Stimulated activated CD4-positive, alpha-beta T cell treated with anti-CD3 and anti-CD28 coated beads, Interleukin-2, amount 100 ng/mL, for 24 hours (primary cell): ENCODE measurements at regions not wholly inside any gene's neighbourhood (a gene's known extent, or its start where the extent isn't known, plus 50 kb on each side); places are given as distances from the start of the nearest gene placed in this dataset.
"Not testable (repeated sequence)": the region's sequence is repeated elsewhere in the genome, so short reads cannot be mapped to it uniquely, and the experiment has no call there.

Source experiments
- DNase-seq, 2 donors: peaks; one replicate each; pipeline ENCODE4 v3.0.0-alpha.2; 2020

DNA sequence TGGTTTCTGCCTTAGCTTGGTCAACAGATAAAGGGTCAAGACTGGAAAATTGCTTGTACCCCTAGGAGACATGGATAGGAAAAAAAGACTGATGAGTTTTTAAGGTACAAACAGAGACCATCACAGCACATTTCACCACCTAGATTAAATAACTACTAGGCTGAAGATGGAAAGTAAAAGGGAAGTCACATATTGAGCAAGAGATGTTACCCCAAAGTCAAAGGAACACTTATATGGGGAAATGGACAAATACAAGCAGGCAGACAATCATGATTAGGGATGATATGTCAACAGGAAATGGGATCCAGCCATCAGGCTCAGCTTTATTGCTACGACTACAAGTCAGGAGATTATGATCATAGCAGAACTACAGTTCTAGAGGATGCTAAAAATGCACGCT lies 1643.1 kb upstream of the CELF4 start:
- DNase-seq: no peak

DNA sequence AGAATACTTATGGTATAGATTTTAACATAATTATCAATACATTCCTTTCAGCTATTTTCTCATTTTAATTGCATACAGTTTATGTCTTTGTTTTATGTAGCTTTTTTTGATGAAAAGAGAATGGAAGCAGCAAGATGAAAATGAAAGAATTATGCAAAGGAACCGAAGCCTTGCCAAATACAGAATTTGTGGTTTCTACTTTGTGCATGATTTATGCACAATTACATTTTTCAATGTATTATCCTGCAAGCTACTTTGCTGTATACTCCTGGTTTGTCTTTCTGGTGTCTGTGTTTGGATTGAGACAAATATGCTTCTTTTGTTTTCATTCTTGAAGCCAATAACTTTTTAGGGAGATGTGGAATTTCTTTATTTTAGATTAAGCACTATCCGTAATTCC lies 1642.6 kb upstream of the CELF4 start:
- DNase-seq: no peak

DNA sequence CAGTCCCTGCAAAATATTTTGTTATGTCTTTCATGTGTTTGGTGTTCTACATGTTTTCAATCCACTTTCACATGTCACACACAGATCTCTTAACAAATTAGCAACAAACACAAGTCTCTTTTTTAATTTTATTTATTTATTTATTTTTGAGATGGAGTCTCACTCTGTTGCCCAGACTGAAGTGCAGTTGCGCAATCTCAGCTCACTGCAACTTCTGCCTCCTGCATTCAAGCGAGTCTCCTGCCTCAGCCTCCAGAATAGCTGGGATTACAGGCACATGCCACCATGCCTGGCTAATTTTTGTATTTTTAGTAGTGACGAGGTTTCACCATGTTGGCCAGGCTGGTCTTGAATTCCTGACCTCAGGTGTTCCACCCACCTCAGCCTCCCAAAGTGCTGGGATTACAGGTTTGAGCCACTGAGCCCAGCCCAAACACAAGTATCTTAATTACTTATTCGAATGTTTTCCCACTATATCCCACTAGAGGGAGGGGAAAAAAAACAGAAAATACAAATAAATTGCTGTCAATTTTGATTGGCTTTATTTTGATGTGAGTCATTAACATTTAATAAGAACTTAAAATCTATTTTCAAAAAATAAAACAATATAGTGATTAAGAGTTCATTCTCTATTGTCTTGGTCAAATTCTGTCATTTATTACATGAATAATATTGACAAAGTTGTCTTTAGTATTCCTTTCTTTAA lies 1641.0 kb upstream of the CELF4 start:
- DNase-seq: not testable (repeated sequence)

DNA sequence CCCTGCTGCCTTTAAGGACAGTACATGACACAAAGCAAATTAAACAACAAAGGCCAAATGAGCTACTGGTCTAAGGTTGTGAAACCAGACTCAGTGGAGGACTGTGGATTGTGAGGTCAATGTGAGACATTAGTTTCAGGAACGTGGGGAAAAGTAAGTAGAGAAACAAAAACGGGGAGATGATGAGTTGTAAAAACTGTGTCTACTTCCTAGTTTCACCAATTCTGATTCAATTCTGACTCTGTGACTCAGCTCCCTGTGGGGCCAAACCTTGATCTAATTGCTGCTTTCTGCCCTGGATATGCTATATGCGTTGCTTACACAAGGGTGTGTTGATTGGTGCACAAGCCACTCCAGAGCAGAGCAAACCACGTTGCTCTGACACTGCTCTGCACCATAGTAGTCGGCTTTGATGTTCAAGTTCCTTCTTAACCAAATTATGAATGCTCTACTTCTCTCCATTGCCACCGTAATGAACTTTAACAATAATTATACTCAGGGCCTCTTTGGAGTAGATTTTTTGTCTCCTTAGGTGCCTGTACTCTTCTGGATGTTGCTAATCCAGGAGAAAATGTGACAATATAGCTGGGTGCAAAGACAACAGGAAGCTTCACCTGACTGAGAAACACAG lies 1640.1 kb upstream of the CELF4 start:
- no peak for DNase-seq

DNA sequence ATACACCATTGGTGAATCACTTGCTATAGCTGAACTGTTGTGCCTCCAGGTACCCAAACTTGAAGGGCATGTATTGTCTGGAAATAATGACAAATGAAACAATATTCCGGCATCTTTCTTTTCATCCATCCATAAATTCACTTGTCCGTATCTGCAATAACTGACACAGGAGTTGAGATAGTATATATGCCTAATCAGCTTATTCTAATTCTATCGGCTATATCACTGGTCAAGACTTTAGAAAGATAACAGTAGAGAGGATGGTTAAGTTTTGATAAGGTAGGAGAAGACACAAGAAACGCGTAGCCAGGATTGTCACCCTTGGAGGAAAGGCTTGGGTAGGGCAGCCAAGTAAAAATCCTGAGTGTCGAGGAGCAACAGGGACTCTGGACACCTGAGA lies 1634.6 kb upstream of the CELF4 start:
- DNase-seq: no peak

DNA sequence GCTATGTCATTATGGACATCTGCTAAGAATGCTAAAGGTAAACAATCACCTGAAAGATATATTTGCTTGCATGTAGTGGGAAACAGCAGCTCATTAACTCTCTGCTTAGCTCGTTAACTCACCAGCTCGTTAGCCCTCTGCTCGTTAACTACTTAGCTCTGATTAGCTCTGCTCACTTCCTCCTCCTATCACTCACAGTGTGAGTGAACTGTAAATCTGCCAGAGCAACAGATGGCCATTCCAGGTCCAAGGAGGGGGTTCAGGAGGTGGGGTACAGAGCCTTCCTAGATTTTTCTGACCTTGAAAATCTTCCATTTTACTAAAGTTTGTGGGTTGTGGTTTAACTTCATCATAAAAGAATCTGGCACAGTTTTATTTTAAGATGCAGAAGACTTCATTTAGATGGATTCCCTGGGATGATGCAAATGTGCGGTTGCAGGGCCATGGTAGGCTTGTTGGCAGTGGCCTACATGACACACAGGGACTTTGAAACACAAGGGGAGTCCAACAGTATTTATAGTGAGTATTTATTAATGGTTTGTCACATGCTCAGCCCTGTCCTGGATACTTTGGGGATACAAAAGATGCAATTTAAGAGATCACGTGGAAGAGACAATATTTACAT lies 1633.7 kb upstream of the CELF4 start:
- no peak for DNase-seq

DNA sequence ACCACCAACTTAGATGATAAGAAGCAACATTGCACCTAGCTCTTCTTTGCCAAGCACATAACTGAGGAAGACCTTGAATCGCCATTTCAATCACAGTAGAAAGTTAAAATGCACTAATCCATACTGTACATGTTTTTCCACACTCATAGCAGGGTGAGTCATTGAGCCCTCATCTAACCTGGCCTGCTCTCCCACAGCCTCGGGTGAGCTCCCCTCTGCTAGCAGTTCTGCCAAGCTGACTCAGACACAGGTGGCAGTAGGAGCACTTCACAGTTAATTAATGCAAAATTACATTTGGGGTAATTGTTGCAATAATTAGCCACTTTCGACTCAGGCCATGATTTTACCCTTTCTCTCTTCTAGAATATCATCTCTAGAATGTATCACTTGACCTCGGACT lies 1632.8 kb upstream of the CELF4 start:
- DNase-seq: no peak

DNA sequence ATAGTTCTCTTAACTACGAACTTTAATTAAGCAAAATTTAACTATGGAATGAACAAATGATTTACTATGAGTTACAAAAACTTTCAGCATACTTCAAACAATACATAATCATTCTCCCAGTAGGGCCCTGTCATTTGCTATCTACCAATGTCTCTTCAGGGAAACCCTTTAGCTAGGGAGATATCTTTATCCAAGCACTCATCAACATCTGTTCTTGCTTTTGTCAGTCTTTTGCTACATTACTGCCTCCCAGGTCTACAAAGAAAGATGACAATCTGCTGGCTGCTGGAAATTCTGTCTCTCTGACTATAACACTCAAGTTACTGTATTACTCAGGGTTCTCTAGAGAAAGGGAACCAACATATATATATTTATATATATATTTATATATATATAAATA lies 1626.3 kb upstream of the CELF4 start:
- DNase-seq: no peak

DNA sequence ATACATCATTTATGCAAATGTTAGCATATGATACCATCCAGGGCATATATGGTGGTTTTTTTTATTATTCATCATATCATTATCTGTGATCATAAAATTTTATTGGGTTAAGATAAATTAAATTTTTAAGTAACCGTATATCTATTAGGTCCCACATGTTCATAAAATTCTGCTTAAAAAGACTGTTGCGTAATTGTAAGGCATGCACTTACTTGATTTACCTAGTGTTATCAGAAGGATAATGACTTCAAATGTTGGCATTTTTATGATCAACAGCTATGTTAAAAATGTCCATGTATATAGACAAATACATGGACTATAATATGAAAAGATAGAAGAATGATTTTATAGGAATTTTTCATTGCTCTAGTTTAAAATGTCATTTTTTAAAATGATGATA lies 1625.5 kb upstream of the CELF4 start:
- no peak for DNase-seq

DNA sequence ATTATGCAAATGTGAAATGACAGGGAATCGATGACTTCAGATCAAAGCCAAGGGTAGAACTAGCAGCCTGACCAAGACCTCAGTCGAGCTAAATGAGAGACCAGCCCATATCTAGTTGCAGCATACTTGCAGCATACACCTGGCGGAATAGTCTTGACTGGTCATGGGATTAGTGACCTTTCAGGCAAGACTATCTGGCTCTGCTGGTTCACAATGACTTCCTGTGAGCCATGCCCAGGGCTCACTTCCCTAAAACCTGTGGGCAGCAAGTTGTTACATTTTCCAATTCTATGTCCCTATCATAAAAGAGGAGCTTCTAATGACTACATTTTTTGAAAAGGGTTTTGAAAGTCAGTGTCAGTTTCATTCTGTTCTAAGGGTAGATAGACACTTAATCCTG lies 1624.9 kb upstream of the CELF4 start:
- no peak for DNase-seq

DNA sequence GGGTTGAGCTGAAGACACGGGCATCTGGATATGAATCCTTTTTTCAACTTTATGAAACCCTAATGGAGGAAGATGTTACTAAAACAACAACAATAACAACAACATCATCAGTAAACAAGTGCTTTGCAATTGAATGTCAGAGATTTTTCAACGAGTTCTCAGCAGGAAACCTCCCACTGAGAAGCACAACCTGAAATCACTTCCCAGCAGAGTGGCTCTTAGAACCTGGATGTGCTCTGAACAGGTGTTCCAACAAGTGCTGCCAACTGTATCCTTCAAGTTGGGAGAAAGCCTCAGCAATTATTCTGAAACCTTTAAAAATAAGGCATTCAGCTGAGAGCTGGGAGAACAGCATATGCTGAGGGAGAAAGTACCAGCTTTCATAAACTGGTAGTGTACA lies 1622.7 kb upstream of the CELF4 start:
- DNase-seq: no peak

DNA sequence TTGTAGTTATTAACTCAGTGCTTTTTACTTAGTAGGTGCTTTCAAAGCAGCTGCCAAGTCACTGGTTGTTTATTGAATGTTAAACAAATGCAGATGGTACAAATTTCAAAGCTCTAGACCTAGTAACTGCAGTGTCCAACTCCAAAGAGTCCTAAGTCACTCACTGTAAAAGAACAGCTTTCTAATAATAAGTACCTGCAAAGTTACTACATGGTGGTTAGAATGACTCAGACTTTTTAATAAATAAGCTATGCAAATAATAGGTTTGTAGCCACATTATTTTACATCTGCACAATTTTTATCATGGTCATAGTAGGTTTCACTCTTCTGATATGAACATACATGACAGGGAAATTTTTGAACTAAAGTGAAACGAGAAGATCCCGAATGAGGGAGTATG lies 1620.4 kb upstream of the CELF4 start:
- no peak for DNase-seq

DNA sequence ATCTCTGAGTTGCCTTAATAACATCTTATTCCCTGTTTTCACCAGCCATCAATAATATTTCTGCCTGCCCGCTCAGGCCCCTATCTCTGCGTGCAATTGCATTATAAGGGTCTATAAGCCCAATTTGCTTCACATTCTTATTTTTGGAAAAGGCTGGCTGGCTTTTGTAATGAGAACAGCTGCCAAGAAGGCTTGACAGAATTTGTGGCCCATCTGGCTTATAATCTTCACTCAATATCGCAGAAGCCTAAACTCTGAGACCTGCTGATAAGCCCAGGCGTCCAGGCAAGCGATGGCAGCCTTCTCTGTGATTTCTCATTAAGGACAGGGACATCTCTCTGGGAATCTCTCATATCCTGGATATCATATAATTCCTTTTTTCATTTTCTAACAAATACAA lies 1618.6 kb upstream of the CELF4 start:
- DNase-seq: no peak

DNA sequence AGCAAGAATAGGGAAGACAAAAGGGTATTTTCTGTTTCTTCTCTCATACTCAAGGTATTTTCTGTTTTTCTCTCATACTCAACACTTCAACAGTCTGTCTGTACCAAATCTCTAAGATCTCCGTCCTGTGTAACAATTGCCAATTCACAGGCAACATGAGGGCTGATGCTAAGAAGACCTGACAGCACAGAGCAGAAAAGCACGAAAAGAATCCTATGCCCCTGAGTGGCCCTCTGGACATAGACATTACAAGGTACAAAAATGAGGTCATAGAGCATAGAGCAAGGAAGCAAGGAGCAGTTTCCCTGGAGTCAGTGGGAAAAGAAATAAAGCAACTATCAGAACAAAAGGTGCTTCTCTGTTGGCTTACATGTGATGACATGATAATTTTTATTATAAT lies 1612.6 kb upstream of the CELF4 start:
- no peak for DNase-seq

DNA sequence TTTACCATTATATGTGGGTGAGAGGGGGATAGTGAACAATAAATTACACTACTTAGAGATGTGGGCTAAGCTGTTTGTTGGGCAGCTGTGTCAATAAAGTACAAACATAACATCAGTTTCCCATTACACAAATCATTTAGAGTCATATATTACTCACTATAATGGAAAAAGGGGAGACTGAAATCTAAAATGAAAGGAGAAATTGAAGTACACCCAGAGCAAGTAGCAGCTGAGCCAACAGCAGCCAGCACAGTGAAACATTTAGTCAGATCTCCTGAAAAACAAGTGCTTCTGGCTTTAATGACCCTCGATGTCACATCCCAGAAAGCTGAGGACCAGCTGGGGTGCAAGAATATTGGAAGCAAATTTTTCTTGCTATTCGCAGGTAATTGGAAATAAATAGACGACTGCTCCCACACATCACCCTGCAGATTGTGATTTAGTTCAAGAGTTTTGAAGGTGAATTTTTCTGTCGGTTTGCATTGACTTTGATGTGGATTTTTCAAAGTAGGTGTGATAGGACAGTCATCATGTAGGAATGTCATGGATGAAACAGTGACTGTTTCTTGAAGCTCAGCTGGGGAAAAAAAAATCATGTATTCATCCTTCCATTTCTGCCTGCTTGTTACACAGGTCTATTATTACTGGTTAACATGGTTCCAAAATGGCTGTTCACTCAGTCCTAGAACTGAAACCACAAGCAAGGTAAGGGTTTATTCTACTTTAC lies 1607.3 kb upstream of the CELF4 start:
- no peak for DNase-seq

DNA sequence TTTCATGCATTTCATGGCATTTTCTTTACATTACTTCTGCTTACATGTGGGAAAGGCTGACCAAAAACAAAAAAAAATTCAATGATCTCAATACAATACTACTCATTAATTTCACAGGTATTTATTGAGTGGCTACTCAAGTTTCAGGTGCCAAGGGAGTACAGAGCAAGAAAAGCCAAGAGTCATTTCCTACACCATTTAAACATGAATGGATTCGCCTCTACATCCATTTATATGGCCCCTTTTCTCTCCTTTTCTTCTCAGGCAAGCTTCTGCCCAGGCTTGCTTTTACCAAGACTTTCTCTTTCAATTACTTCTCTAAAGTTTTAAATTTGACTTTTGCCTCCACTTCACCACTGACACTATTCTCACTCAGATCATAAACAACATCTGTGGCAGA lies 1603.1 kb upstream of the CELF4 start:
- no peak for DNase-seq

DNA sequence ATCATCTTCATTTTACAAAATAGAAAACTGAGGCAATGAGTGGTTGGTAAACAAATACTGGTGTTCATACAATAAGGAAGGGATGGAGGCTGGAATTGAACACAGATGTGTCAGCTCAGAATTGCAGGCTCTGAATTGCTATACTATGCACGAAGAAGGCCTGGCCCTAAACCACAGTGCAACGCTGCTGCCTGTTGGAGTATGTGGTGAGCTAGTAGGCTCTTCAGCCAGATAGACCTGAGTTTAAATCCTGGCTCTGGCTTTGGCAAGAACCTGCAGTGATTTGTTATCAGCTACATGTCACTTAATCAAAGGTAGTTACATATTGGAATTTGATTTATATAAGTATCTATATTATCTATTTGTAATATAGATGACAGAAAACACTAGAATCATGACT lies 1602.4 kb upstream of the CELF4 start:
- no peak for DNase-seq

DNA sequence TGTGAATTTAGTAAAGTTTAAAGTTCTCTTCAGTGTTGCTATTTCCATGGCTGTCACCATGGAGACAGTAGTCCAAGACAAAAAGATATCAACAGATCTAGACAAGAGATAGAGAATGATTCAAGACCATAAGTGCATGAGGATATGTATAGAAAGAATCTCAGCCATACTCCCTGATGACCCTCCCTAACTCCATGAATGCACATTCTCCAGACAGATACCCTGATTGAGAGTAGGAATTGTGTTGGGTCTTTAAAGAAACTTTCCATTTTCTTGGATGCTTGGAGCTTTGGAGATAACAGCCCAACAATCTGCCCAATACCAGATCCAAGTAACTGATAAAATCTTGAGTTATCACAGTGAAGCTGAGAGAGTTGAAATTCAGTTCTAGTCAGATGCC lies 1601.2 kb upstream of the CELF4 start:
- no peak for DNase-seq

DNA sequence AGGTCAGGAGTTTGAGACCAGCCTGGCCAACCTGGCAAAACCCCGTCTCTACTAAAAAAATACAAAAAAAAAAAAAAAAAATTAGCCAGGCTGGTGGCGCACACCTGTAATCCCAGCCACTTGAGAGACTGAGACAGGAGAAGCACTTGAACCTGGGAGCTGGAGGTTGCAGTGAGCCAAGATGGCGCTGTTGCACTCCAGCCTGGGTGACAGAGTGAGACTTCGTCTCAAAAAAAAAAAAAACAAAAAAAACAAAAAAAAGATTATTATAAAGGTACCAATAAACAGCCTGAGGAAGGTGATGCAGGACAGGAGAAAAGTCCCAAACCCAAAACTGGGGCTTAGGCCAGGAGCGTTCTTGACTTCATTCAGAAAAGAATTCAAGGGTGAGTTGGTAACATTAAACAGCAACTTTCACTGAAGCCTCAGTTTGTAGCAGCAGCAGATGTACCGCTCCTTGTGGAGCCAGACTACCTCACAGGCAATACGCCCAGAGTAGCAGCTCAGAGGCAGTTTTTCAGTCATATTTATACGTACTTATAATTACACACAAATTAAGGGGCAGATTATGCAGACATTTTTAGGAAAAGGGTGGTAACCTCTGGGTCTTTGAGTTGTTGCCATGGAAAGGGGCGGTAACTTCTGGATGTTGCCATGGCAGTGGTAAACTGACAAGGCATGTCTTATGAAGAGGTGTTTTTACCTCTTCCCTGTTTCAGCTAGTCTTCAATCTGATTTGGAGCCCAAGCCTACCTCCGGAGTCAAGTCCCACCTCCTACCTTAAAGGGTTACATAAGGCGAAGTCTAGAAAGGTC lies 1596.6 kb upstream of the CELF4 start:
- no peak for DNase-seq

DNA sequence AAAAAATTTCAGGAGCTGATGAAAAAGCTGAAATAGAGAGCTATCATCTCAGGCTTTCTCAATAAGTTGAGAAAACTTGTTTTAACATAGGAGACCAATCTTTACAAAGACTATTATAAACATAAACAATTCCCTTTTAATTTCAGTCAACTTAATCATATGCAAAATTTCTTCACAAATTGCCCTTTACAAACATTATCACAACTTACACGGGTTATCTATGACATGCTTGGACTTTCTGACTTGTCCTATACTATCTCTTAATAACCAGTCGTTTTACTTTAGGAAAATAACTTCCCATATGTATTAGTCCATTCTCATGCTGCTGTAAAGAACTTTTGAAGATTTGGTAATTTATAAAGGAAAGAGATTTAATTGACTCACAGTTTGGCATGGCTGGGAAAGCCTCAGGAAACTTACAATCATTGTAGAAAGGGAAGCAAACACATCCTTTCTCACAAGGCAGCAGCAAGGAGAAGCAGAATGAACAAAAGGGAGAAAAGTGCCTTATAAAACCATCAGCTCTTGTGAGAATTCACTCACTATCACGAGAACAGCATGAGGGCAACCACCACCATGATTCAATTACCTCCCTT lies 1583.7 kb upstream of the CELF4 start:
- no peak for DNase-seq

DNA sequence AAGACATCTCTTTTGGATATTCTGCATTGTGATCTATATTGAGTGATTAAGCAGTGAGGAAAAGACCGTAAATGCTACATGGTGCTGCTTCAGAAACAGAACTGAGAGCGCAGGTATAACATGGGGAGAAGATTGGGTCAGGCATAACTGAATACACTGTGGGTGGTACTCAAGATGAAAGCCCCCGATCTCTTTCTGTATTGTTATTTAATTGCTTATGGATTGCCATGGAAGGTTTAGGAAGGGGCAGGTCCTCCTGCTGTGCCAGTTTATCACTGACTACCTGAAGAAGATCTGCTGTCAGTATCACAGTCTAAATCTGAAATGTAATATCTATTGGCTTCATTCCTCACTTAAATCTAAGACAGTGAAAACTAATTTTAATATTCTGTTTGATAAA lies 1568.7 kb upstream of the CELF4 start:
- DNase-seq: no peak

DNA sequence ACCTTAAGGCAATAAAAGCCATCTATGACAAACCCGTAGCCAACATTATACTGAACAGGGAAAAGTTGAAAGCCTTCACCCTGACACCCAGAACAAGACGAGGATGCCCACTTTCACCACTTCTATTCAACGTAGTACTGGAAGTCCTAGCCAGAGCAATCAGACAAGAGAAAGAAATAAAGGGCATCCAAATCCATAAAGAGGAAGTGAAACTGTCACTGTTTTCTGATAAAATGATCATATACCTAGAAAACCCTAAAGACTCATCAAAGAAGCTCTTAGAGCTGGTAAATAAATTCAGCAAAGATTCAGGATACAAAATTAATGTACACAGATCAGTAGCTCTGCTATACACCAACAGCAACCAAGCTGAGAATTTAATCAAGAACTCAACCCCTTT lies 1561.9 kb upstream of the CELF4 start:
- not testable (repeated sequence) for DNase-seq

DNA sequence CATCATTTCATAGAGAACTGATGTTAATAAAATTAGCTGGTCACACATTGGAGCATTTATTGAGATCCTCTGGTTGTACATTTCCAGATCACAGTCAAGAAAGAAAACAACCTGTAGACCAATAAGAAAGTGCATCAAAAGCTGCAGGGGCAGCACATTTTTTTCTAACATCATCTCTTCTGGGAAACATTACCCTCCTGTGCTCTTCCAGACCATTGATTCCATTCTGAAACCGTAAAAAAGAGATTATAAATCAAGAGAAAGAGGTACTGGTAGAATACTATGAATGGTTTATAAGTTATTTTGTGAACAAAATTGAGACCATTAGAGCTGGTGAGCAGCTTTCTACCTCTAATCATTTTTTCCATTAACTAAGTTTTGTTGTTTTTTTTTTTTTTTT lies 1548.2 kb upstream of the CELF4 start:
- DNase-seq: no peak
